GM18858 (cell line): ENCODE measurements at regions not wholly inside any gene's neighbourhood (a gene's known extent, or its start where the extent isn't known, plus 50 kb on each side); places are given as distances from the start of the nearest gene placed in this dataset.
"Not testable (repeated sequence)": the region's sequence is repeated elsewhere in the genome, so short reads cannot be mapped to it uniquely, and the experiment has no call there.

Experiments
- ATAC-seq: cut with Tn5 transposase; IDR thresholded peaks from one replicate; pipeline ENCODE4 v1.9.1; 2021; ENCODE audit not compliant: unreplicated experiment

GRCh38 chr22:49344656-49345055, 483.0 kb downstream of the BRD1 start:
- no peak for ATAC-seq

- no peak for ATAC-seq
These were observed 483.5 kb downstream of the BRD1 start for GRCh38 chr22:49344161-49344560.

- no peak for ATAC-seq
These were observed 487.3 kb downstream of the BRD1 start for GRCh38 chr22:49340406-49340805.

- ATAC-seq, result not testable (repeated sequence)
These were observed 491.2 kb downstream of the BRD1 start for GRCh38 chr22:49336483-49336882.

- ATAC-seq, result no peak
These were observed 492.7 kb downstream of the BRD1 start for GRCh38 chr22:49334976-49335375.

GRCh38 chr22:49334449-49334789, 493.3 kb downstream of the BRD1 start:
- ATAC-seq, result no peak

GRCh38 chr22:49333206-49333605, 494.5 kb downstream of the BRD1 start:
- no peak for ATAC-seq

- ATAC-seq, result no peak
These were observed 495.0 kb downstream of the BRD1 start for GRCh38 chr22:49332691-49333090.

GRCh38 chr22:49331878-49332277, 495.8 kb downstream of the BRD1 start:
- ATAC-seq, result no peak

GRCh38 chr22:49331223-49331815, 496.4 kb downstream of the BRD1 start:
- no peak for ATAC-seq

GRCh38 chr22:49330421-49331222, 497.1 kb downstream of the BRD1 start:
- no peak for ATAC-seq

GRCh38 chr22:49329636-49330035, 498.0 kb downstream of the BRD1 start:
- no peak for ATAC-seq

GRCh38 chr22:49328630-49329405, 498.9 kb downstream of the BRD1 start:
- ATAC-seq, result no peak

GRCh38 chr22:49328118-49328475, 499.6 kb downstream of the BRD1 start:
- no peak for ATAC-seq

- no peak for ATAC-seq
These were observed 500.1 kb downstream of the BRD1 start for GRCh38 chr22:49327411-49328117.

GRCh38 chr22:49326558-49326957, 501.1 kb downstream of the BRD1 start:
- ATAC-seq, result no peak

- ATAC-seq, result no peak
These were observed 501.9 kb downstream of the BRD1 start for GRCh38 chr22:49325531-49326395.

- ATAC-seq, result no peak
These were observed 502.9 kb downstream of the BRD1 start for GRCh38 chr22:49324527-49325491.

- no peak for ATAC-seq
These were observed 503.8 kb downstream of the BRD1 start for GRCh38 chr22:49323751-49324415.
